WERI-Rb-1 (cell line): ENCODE measurements at regions not wholly inside any gene's neighbourhood (a gene's known extent, or its start where the extent isn't known, plus 50 kb on each side); places are given as distances from the start of the nearest gene placed in this dataset.
"Not testable (repeated sequence)": the region's sequence is repeated elsewhere in the genome, so short reads cannot be mapped to it uniquely, and the experiment has no call there.

Source experiments
- DNase-seq: peaks from one replicate; pipeline ENCODE4 v3.0.0-alpha.2; 2020
- H3K27ac ChIP-seq: fragments of 250-450 bp; sonication (Bioruptor Pico); 2 replicates; pipeline ENCODE4 v1.5.1; 2020; ENCODE audit warnings: mild to moderate bottlenecking, moderate library complexity
- H3K27me3 ChIP-seq: fragments of 250-450 bp; sonication (Bioruptor Pico); 2 replicates; pipeline ENCODE4 v1.5.1; 2021; ENCODE audit warnings: mild to moderate bottlenecking, low read depth, moderate library complexity; ENCODE audit not compliant: insufficient read depth, severe bottlenecking
- H3K36me3 ChIP-seq: fragments of 250-450 bp; sonication (Bioruptor Pico); 2 replicates; pipeline ENCODE4 v1.5.1; 2020; ENCODE audit warnings: mild to moderate bottlenecking, moderate library complexity
- H3K4me3 ChIP-seq: 2 replicates; pipeline ENCODE4 v1.5.1; 2011; ENCODE audit warnings: low read depth, mild to moderate bottlenecking, control low read depth, low read length
- H3K9me3 ChIP-seq: fragments of 250-450 bp; sonication (Bioruptor Pico); 2 replicates; pipeline ENCODE4 v1.5.1; 2021; ENCODE audit warnings: mild to moderate bottlenecking, moderate library complexity; ENCODE audit not compliant: severe bottlenecking
- TF ChIP-seq, protein P1 (sequence below): IDR thresholded peaks from 2 replicates; pipeline ENCODE4 v1.5.1; 2011; ENCODE audit warnings: low read depth, mild to moderate bottlenecking, control low read depth, inconsistent platforms, low read length

- no peak for DNase-seq
- Histone ChIP-seq H3K9me3 (no peaks in the 10 kb centered on the region), H3K36me3 (no peaks in the 10 kb centered on the region), H3K4me3 (no peak overlapping the region), H3K27me3 (no peaks in the 10 kb centered on the region), H3K27ac (no peak overlapping the region)
- TF ChIP-seq, protein P1, sequence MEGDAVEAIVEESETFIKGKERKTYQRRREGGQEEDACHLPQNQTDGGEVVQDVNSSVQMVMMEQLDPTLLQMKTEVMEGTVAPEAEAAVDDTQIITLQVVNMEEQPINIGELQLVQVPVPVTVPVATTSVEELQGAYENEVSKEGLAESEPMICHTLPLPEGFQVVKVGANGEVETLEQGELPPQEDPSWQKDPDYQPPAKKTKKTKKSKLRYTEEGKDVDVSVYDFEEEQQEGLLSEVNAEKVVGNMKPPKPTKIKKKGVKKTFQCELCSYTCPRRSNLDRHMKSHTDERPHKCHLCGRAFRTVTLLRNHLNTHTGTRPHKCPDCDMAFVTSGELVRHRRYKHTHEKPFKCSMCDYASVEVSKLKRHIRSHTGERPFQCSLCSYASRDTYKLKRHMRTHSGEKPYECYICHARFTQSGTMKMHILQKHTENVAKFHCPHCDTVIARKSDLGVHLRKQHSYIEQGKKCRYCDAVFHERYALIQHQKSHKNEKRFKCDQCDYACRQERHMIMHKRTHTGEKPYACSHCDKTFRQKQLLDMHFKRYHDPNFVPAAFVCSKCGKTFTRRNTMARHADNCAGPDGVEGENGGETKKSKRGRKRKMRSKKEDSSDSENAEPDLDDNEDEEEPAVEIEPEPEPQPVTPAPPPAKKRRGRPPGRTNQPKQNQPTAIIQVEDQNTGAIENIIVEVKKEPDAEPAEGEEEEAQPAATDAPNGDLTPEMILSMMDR: no peak
These were observed 131.0 kb downstream of the RRAGC start for GRCh38 chr1:38728585-38728908.

DNA sequence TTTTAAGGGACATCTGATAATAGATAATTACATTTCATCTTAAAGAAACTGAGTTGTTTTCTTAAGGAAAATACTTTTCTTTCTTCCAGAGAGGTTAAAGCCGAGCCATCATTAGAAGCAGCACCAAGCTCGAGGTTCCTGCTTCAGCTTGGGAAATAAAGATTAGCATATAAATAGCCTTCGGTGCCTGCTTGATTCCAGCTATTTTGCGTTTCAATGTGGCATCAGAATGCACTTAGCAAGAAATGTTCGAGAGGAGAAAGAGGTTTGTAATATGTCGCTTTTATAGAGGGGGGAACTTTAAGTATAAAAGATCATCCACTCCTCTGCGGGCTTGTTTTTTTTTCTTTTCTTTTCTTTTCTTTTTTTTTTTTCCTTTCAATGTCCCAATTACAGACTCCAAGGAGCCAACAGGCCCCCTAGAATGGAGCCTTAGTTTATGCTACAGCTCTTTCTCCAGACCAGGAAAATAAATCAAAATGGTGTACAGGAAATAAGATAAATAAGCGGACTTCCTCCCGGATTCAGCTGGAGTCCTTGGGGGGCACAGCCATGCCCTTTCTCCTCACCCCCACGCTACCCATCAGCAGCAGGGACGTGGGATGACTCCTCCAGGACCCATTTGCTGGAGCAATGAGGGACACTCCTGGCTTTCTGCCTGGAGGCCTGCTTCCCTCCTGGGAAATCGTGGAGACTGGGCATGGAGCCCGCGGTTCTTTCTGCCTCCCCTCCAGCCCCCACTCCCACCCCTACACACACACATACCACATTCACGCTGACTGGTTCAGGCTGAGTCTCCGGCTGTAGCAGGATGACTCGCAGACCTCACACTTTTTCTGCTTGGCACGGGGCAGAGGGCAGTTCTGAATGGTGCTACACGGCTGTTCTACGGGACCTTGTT is 131.6 kb downstream of the RRAGC start:
- no peak overlapping the region for H3K27ac ChIP-seq
- no peak for DNase-seq
- H3K27me3 ChIP-seq: no peaks in the 10 kb centered on the region
- no peaks in the 10 kb centered on the region for H3K9me3 ChIP-seq
- H3K4me3 ChIP-seq: no peak overlapping the region
- no peaks in the 10 kb centered on the region for H3K36me3 ChIP-seq
- TF ChIP-seq, protein P1: no peak

- H3K9me3 ChIP-seq, H3K27me3 ChIP-seq, H3K4me3 ChIP-seq, H3K27ac ChIP-seq, H3K36me3 ChIP-seq, DNase-seq: not testable (repeated sequence)
These were observed 134.1 kb downstream of the RRAGC start for GRCh38 chr1:38725321-38725961.

- Histone ChIP-seq H3K36me3 (no peaks in the 10 kb centered on the region), H3K9me3 (no peaks in the 10 kb centered on the region), H3K27me3 (no peaks in the 10 kb centered on the region), H3K27ac (no peak overlapping the region), H3K4me3 (no peak overlapping the region)
- TF ChIP-seq, protein P1: no peak
- no peak for DNase-seq
These were observed 135.1 kb downstream of the RRAGC start for GRCh38 chr1:38724160-38725131.

GRCh38 chr1:38721816-38722215 is 137.8 kb downstream of the RRAGC start:
- no peaks in the 10 kb centered on the region for H3K9me3 ChIP-seq
- no peak overlapping the region for H3K4me3 ChIP-seq
- TF ChIP-seq, protein P1: no peak
- H3K27me3 ChIP-seq: no peaks in the 10 kb centered on the region
- no peaks in the 10 kb centered on the region for H3K36me3 ChIP-seq
- no peak for DNase-seq
- no peak overlapping the region for H3K27ac ChIP-seq

GRCh38 chr1:38719880-38720279 is 139.7 kb downstream of the RRAGC start:
- Histone ChIP-seq H3K9me3 (peaks cover 5% of the 10 kb centered on the region), H3K36me3 (no peaks in the 10 kb centered on the region), H3K27ac (no peak overlapping the region), H3K4me3 (no peak overlapping the region), H3K27me3 (no peaks in the 10 kb centered on the region)
- TF ChIP-seq, protein P1: no peak
- DNase-seq: no peak
